GM21390 (cell line): ENCODE measurements at regions not wholly inside any gene's neighbourhood (a gene's known extent, or its start where the extent isn't known, plus 50 kb on each side); places are given as distances from the start of the nearest gene placed in this dataset.

Experiments
- ATAC-seq: cut with Tn5 transposase; IDR thresholded peaks from one replicate; pipeline ENCODE4 v1.9.1; 2021; ENCODE audit not compliant: unreplicated experiment

DNA sequence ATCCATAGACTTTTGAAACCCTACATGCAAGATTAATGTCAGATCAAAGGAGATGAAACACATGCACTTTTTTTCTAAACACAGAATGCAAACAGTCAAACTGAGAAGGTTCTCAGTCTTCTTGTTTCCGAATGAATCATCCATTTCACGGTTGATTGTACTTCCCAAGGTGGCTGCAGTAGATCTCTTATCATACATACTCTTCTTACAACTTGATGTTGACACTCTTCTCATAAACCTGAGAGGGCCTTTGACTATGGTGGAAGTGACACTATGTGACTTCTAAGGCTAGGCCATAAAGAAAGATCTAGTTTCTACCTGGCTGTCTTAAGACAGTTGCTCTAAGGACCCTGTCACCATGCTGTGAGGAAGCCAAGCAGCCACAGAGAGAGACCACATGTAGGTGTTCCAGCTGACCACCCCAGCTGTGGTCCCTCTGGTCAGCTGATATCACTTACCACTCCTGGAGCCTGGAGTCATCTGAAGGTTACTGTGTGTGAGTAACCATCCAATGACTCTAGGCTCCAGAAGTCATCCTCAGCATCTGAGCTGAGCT, 67.2 kb upstream of the HMGA2 start:
- peak; percentile 94 for ATAC-seq

DNA sequence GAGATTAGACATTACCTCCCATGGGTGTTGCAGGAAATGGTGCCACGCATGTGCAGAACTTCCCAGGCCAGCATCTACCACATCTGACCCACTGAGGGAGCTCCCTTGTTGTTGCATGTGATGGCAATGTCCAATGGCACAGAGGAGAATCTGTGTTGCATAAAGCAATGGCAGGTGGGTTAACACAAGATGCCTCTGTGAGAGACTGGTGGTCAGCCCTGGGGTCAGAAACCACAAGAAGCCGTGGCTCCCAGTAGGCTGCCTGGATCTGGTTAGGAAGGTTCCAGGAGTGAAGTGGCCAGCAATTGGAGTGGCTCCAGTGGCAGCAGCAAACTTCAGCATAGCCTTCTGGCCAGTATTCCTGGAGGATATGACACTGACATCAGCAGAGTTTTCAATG, 65.9 kb upstream of the HMGA2 start:
- no peak for ATAC-seq

DNA sequence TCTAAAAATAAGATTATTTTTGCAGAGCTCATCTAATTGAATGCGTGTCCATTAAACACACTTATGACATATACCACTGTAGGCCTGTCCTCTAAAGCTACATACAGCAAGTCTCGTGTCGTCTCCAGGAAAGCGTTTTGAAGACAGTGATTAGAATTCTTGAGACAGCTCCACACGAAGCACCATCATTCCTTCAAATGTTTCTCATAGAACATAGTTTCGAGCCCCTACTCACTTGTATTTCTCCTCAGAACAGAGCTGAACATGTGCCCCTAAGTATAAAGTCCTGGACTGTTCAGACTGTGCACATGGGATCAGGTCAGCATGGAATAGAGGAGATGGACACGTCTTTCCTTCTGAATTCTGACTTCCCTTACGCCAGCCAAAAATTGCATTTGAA, 64.5 kb upstream of the HMGA2 start:
- ATAC-seq, result no peak

DNA sequence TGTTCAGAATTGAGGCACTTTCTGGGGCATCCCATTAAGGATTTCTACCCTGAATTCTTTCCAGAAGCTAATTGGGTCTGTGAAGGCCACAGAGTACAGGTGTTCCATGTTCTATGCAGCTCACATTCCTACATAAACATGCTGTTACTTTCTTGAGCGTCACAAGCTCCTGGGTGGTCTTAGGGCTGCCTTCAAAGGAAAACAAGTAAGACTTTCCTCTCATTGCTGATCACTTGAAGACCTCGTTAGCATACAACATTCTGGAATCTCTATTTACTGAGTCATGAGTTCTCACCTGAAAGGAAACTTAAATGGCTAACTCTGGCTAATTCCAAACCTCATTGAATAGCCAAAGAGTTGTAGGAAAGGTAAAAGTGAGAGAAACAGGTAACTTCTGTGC, 63.0 kb upstream of the HMGA2 start:
- ATAC-seq, result no peak

DNA sequence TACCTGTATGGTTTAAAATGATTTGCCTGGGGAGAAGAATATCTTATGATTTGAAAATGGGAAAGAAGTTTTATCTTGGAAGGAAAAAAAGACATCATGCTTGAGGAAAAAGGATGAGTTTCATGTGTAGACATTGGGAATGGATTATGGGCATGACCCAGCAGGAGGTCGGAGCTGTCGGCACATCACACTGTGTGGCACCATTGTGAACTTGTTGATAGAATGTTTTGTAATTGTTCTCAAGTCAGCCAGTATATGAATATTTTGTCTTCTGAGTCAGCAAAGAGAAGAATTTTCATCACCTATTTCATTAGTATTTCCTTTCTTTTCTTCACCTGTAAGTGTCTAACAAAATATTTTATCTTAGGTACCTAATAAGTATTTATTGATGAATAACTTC, 60.0 kb upstream of the HMGA2 start:
- no peak for ATAC-seq

DNA sequence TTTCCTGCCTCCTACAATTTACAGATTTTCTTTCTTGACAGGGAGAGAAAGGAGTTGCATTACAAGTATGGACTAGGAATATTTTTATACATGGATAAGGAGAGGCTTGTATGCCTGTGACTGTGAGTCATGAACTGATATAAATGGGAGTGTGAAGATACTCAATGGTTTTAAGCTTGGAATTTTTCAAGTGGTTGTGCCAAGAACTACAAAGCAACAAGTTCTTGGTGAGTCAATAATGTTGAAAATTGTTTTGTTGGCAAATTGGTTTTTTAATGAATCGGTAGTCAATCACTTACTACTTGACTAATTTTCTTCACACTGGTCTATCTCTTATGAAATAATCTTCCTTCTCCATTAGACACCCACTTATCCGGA, 58.9 kb upstream of the HMGA2 start:
- ATAC-seq, result no peak

DNA sequence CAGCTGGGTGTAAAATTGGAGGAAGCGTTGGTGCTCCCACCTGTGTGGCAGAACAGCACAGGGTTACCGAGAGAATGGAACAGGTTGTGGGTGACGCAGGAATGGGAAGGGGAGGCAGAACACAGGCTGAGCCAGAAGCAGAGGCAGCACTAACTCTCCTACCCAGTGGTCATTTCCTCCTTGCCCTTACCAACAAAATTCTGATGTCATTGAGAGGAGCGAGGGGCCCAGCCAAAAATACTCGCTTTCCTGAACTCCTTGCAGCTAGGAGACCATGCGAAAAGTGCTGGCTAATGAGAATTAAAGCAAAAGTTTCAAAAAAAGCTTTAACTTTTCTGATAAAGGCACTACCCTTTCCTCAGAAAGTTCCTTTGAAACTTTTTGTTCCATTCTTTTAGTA, 54.4 kb upstream of the HMGA2 start:
- ATAC-seq, result no peak
